H1 (cell line): ENCODE measurements at regions not wholly inside any gene's neighbourhood (a gene's known extent, or its start where the extent isn't known, plus 50 kb on each side); places are given as distances from the start of the nearest gene placed in this dataset.

Experiments used
- CTCF ChIA-PET: fragments of 300-600 bp; sonication (Branson Sonifier 250); formaldehyde crosslinking; loops from one replicate; lab custom pipeline; 2021; ENCODE audit not compliant: partially characterized antibody; lab: Charles Lee
- POLR2A ChIA-PET: fragments of 300-600 bp; sonication (Branson Sonifier 250); formaldehyde crosslinking; loops from one replicate; lab custom pipeline; 2021; ENCODE audit warnings: inconsistent platforms; ENCODE audit not compliant: partially characterized antibody; lab: Charles Lee
- DNase-seq, 2 experiments: peaks; one replicate each; pipeline versions ENCODE4 v3.0.0 to v3.0.0-alpha.2; 2010 to 2022; ENCODE audit warnings: low spot score in 2 of 2, low read depth in 1 of 2, mixed read lengths in 1 of 2
- FAIRE-seq: peaks from 2 replicates; lab custom pipeline; 2011; peaks lifted over from hg19 to GRCh38; lab: Jason Lieb, UNC
- H2AFZ ChIP-seq: 2 replicates; pipeline ENCODE4 v1.8.1; 2012; ENCODE audit warnings: low read length, inconsistent platforms
- H2AK5ac ChIP-seq: 2 replicates; pipeline ENCODE4 v1.6.1; 2013; ENCODE audit warnings: low read depth, low read length
- H2BK120ac ChIP-seq: replicated peaks from 2 replicates; pipeline ENCODE3; 2013; ENCODE audit warnings: low read depth, low read length, inconsistent platforms
- H2BK12ac ChIP-seq: 2 replicates; pipeline ENCODE4 v1.6.1; 2013; ENCODE audit warnings: low read depth, low read length
- H2BK15ac ChIP-seq: 2 replicates; pipeline ENCODE4 v1.6.1; 2013; ENCODE audit warnings: low read length
- H2BK20ac ChIP-seq: 2 replicates; pipeline ENCODE4 v1.6.1; 2013; ENCODE audit warnings: low read length
- H2BK5ac ChIP-seq: 2 replicates; pipeline ENCODE4 v1.6.1; 2013; ENCODE audit warnings: low read depth, low read length
- H3K14ac ChIP-seq: 2 replicates; pipeline ENCODE4 v1.6.1; 2013; ENCODE audit warnings: inconsistent platforms; ENCODE audit not compliant: insufficient read length
- H3K18ac ChIP-seq: 2 replicates; pipeline ENCODE4 v1.6.1; 2013; ENCODE audit warnings: low read length; ENCODE audit errors: extremely low read depth
- H3K23ac ChIP-seq: 2 replicates; pipeline ENCODE4 v1.6.1; 2013; ENCODE audit warnings: inconsistent platforms; ENCODE audit not compliant: insufficient read length
- H3K23me2 ChIP-seq: 2 replicates; pipeline ENCODE4 v1.6.1; 2013; ENCODE audit warnings: low read depth, low read length
- H3K27ac ChIP-seq: 2 replicates; pipeline ENCODE4 v1.6.1; 2011; ENCODE audit warnings: low read depth, low read length, inconsistent platforms
- H3K27me3 ChIP-seq, 4 experiments: replicated peaks in 1 of 4; 1 replicate in 1 of 4; 2 replicates in 3 of 4; pipeline versions ENCODE4 v1.6.1 to v1.8.1; 2011 to 2013; ENCODE audit warnings: low read length in 3 of 4, mild to moderate bottlenecking in 3 of 4, inconsistent platforms in 2 of 4, mixed read lengths in 2 of 4, moderate library complexity in 1 of 4; ENCODE audit not compliant: control insufficient read depth in 3 of 4, insufficient read depth in 3 of 4; ENCODE audit errors: extremely low read depth in 1 of 4
- H3K36me3 ChIP-seq, 4 experiments: 2 replicates each; pipeline versions ENCODE4 v1.6.1 to v1.8.1; 2011 to 2013; ENCODE audit warnings: mild to moderate bottlenecking in 4 of 4, low read length in 3 of 4, moderate library complexity in 2 of 4, control low read depth in 1 of 4, inconsistent platforms in 1 of 4; ENCODE audit not compliant: insufficient read depth in 4 of 4, control insufficient read depth in 2 of 4
- H3K4ac ChIP-seq: replicated peaks from 2 replicates; pipeline ENCODE3; 2013; ENCODE audit warnings: low read length, low read depth, mixed read lengths, inconsistent platforms; ENCODE audit not compliant: insufficient read length
- H3K4me1 ChIP-seq, 4 experiments: replicated peaks in 1 of 4; 1 replicate in 1 of 4; 2 replicates in 3 of 4; pipeline versions ENCODE4 v1.6.1 to v1.8.1; 2011 to 2013; ENCODE audit warnings: low read length in 3 of 4, inconsistent platforms in 2 of 4, mixed read lengths in 1 of 4; ENCODE audit not compliant: insufficient read depth in 4 of 4, control insufficient read depth in 3 of 4
- H3K4me2 ChIP-seq, 2 experiments: 2 replicates each; pipeline versions ENCODE4 v1.6.1 to v1.8.1; 2011 to 2013; ENCODE audit warnings: low read depth in 2 of 2, low read length in 2 of 2, control low read depth in 1 of 2, inconsistent platforms in 1 of 2, mild to moderate bottlenecking in 1 of 2; ENCODE audit not compliant: insufficient read depth in 1 of 2
- H3K4me3 ChIP-seq, 4 experiments: fragments of 200-600, 300-600 bp in 1 of 4; sonication (generic), shearing (Covaris generic), sonication (Bioruptor Twin) in 1 of 4; 2 replicates each; pipeline versions ENCODE4 v1.5.1 to v1.8.1; 2011 to 2016; ENCODE audit warnings: low read length in 4 of 4, low read depth in 3 of 4, control low read depth in 2 of 4, inconsistent platforms in 2 of 4, mild to moderate bottlenecking in 2 of 4, mixed read lengths in 1 of 4, moderate library complexity in 1 of 4; ENCODE audit not compliant: insufficient read depth in 2 of 4; ENCODE audit errors: extremely low read depth in 1 of 4
- H3K56ac ChIP-seq: replicated peaks from 2 replicates; pipeline ENCODE3; 2013; ENCODE audit warnings: low read depth, mild to moderate bottlenecking, mixed read lengths, low read length, inconsistent platforms; ENCODE audit not compliant: insufficient read length
- H3K79me1 ChIP-seq: 2 replicates; pipeline ENCODE4 v1.6.1; 2013; ENCODE audit warnings: low read depth, low read length, control low read depth
- H3K79me2 ChIP-seq, 2 experiments: 2 replicates each; pipeline versions ENCODE4 v1.6.1 to v1.8.1; 2012 to 2013; ENCODE audit warnings: low read length in 2 of 2, mild to moderate bottlenecking in 2 of 2, inconsistent platforms in 1 of 2; ENCODE audit not compliant: insufficient read depth in 2 of 2, control insufficient read depth in 1 of 2
- H3K9ac ChIP-seq, 4 experiments: replicated peaks in 1 of 4; 1 replicate in 1 of 4; 2 replicates in 3 of 4; pipeline versions ENCODE4 v1.6.1 to v1.8.1; 2011 to 2013; ENCODE audit warnings: low read depth in 3 of 4, low read length in 3 of 4, control low read depth in 2 of 4, mild to moderate bottlenecking in 2 of 4, moderate library complexity in 2 of 4, inconsistent platforms in 1 of 4; ENCODE audit errors: extremely low read depth in 1 of 4
- H3K9me3 ChIP-seq, 2 experiments: 2 replicates each; pipeline versions ENCODE4 v1.6.1 to v1.8.1; 2012 to 2013; ENCODE audit warnings: mild to moderate bottlenecking in 2 of 2, moderate library complexity in 2 of 2, control low read depth in 1 of 2, inconsistent platforms in 1 of 2, low read depth in 1 of 2, low read length in 1 of 2, mixed read lengths in 1 of 2; ENCODE audit not compliant: insufficient read depth in 2 of 2
- H4K20me1 ChIP-seq, 2 experiments: replicated peaks in 1 of 2; 2 replicates each; pipeline versions ENCODE3 to v1.8.1; 2011 to 2013; ENCODE audit warnings: inconsistent platforms in 2 of 2, low read length in 2 of 2, mild to moderate bottlenecking in 1 of 2; ENCODE audit not compliant: insufficient read depth in 2 of 2, control insufficient read depth in 1 of 2
- H4K5ac ChIP-seq: 2 replicates; pipeline ENCODE4 v1.6.1; 2013; ENCODE audit warnings: low read length, low read depth, mixed read lengths, inconsistent platforms; ENCODE audit not compliant: insufficient read length
- H4K8ac ChIP-seq: 2 replicates; pipeline ENCODE4 v1.8.0; 2013; ENCODE audit warnings: mild to moderate bottlenecking, moderate library complexity, low read length, inconsistent platforms; ENCODE audit not compliant: insufficient read depth; ENCODE audit errors: extremely low read depth
- H4K91ac ChIP-seq: replicated peaks from 2 replicates; pipeline ENCODE3; 2013; ENCODE audit warnings: low read length, mixed read lengths, inconsistent platforms; ENCODE audit not compliant: insufficient read length
- ATF3 ChIP-seq: IDR thresholded peaks from 2 replicates; pipeline ENCODE4 v1.6.1; 2011; ENCODE audit warnings: low read depth, mild to moderate bottlenecking, low read length; ENCODE audit not compliant: insufficient read depth
- CBX5 ChIP-seq: fragments of 300-800, 300-1000 bp; sonication (generic); IDR thresholded peaks from 2 replicates; pipeline ENCODE4 v1.7.1; 2016; ENCODE audit warnings: antibody characterized with exemption, low read length, low read depth
- CEBPB ChIP-seq: IDR thresholded peaks from 2 replicates; pipeline ENCODE4 v1.6.1; 2012; ENCODE audit warnings: low read depth, low read length
- KDM1A ChIP-seq: fragments of 200-600, 300-600 bp; sonication (generic); IDR thresholded peaks from 2 replicates; pipeline ENCODE4 v1.7.1; 2016; ENCODE audit warnings: mild to moderate bottlenecking, low read length, borderline replicate concordance
- PHF8 ChIP-seq: fragments of 200-600 bp; sonication (generic); conservative IDR thresholded peaks from 2 replicates; pipeline ENCODE4 v1.7.1; 2012; ENCODE audit warnings: low read depth, mild to moderate bottlenecking, inconsistent platforms, low read length, moderate library complexity
- RAD21 ChIP-seq, 2 experiments: IDR thresholded peaks in 1 of 2; conservative IDR thresholded peaks in 1 of 2; 2 replicates each; pipeline ENCODE4 v1.6.1; 2011; ENCODE audit warnings: low read depth in 2 of 2, low read length in 2 of 2, improper control_type of control experiment in 1 of 2, inconsistent platforms in 1 of 2, mild to moderate bottlenecking in 1 of 2, moderate library complexity in 1 of 2
- RBBP5 ChIP-seq: IDR thresholded peaks from 2 replicates; pipeline ENCODE4 v1.7.1; 2012; ENCODE audit warnings: low read depth, mild to moderate bottlenecking, inconsistent platforms, low read length, moderate library complexity, borderline replicate concordance
- SAP30 ChIP-seq: fragments of 300-600 bp; sonication (generic); IDR thresholded peaks from 2 replicates; pipeline ENCODE4 v1.7.1; 2012; ENCODE audit warnings: low read length, moderate library complexity, mild to moderate bottlenecking, inconsistent platforms; ENCODE audit not compliant: insufficient read depth, insufficient replicate concordance
- SIN3A ChIP-seq, 2 experiments: IDR thresholded peaks in 1 of 2; conservative IDR thresholded peaks in 1 of 2; 2 replicates each; pipeline ENCODE4 v1.6.1; 2011 to 2012; ENCODE audit warnings: low read length in 2 of 2, improper control_type of control experiment in 1 of 2, low read depth in 1 of 2, mild to moderate bottlenecking in 1 of 2
- TAF7 ChIP-seq: optimal IDR thresholded peaks from 2 replicates; pipeline ENCODE3; 2011; ENCODE audit warnings: low read depth, mild to moderate bottlenecking, inconsistent platforms, low read length, moderate library complexity, borderline replicate concordance
- ZNF274 ChIP-seq: IDR thresholded peaks from 2 replicates; pipeline ENCODE4 v1.7.0; 2012; ENCODE audit warnings: low read length, borderline replicate concordance; ENCODE audit errors: extremely low read depth
- WGBS, 2 experiments: shearing (Covaris generic) in 1 of 2; methylation state at CpG; one replicate each; pipeline versions ENCODE4 v1.1.6 to v1.1.7; 2013 to 2015; ENCODE audit warnings: low lambda C conversion rate in 2 of 2, mixed read lengths in 2 of 2, inconsistent platforms in 1 of 2, low coverage in 1 of 2, missing lambda C conversion rate in 1 of 2; ENCODE audit not compliant: insufficient replicate concordance in 2 of 2, insufficient coverage in 1 of 2, insufficient read length in 1 of 2; ENCODE audit errors: extremely low coverage in 1 of 2, missing lambda C conversion rate in 1 of 2; 5-methylcytosine and 5-hydroxymethylcytosine counted together

GRCh38 chr4:83931659-83932438 lies 395.9 kb downstream of the GPAT3 start:
- Histone ChIP-seq H3K4ac (no peak overlapping the region), H3K23me2 (no peaks in the 10 kb centered on the region), H3K9me3 (no peaks in the 10 kb centered on the region), H3K4me1 (no peaks in the 10 kb centered on the region), H4K91ac (no peak overlapping the region), H2BK12ac (no peak overlapping the region), H3K18ac (no peak overlapping the region), H2BK5ac (no peak overlapping the region), H3K4me3 (no peak overlapping the region), H3K27ac (no peak overlapping the region), H3K56ac (no peak overlapping the region), H3K27me3 (no peaks in the 10 kb centered on the region), H3K79me2 (no peaks in the 10 kb centered on the region), H3K4me2 (no peak overlapping the region), H2BK120ac (no peak overlapping the region), H4K20me1 (no peaks in the 10 kb centered on the region), H3K36me3 (no peaks in the 10 kb centered on the region), H3K23ac (no peak overlapping the region), H2AFZ (peak overlapping the region; percentile 87), H4K8ac (no peak overlapping the region), H2BK20ac (no peak overlapping the region), H3K79me1 (no peaks in the 10 kb centered on the region), H2BK15ac (no peak overlapping the region), H3K14ac (no peak overlapping the region), H4K5ac (no peak overlapping the region), H2AK5ac (no peak overlapping the region), H3K9ac (no peak overlapping the region)
- 91 to 100% methylated on average over 1 to 6 of the region's 6 CpGs for WGBS, 2 experiments
- DNase-seq (no peak), FAIRE-seq (no peak)
- ChIA-PET CTCF (interaction anchor here (1.2 kb wide), 1 partner anchor 10 kb away, joined by 6 read pairs; no protein-coding TSS in a partner anchor), POLR2A (no interaction called here)
- TF ChIP-seq CEBPB (no peak), SIN3A (conservative IDR thresholded peaks at IDR 0.05 in 1 of 2, IDR thresholded peaks at IDR 0.05 in 1 of 2; ENCODE audit: low read depth in 1 of 2, low read length in 2 of 2) (no peak), PHF8 (no peak), RAD21 (IDR thresholded peaks at IDR 0.05 in 1 of 2, conservative IDR thresholded peaks at IDR 0.05 in 1 of 2; ENCODE audit: low read depth in 2 of 2, low read length in 2 of 2) (no peak), ATF3 (no peak), TAF7 (no peak), RBBP5 (no peak), SAP30 (no peak), CBX5 (no peak), KDM1A (no peak), ZNF274 (no peak)
